ENCODE measurements at regions not wholly inside any gene's neighbourhood (a gene's known extent, or its start where the extent isn't known, plus 50 kb on each side); places are given as distances from the start of the nearest gene placed in this dataset.

GRCh38 chr11:112627588-112628045 lies 333.6 kb upstream of the NCAM1 start:
- no peaks in the 10 kb centered on the region for H3K4me1 ChIP-seq (ENCODE audit: low read length)
- H3K4me2 ChIP-seq (ENCODE audit: low read depth, low read length, poor library complexity, severe bottlenecking): no peak overlapping the region
- H3K9me3 ChIP-seq (ENCODE audit: low read length): no peaks in the 10 kb centered on the region

GRCh38 chr11:112628676-112629075 lies 332.5 kb upstream of the NCAM1 start:
- Histone ChIP-seq H3K4me3 (ENCODE audit: low read length) (no peak overlapping the region), H3K36me3 (ENCODE audit: insufficient read depth, low read length) (no peaks in the 10 kb centered on the region), H3K9me3 (ENCODE audit: low read length) (no peaks in the 10 kb centered on the region), H3K27ac (ENCODE audit: low read length) (no peak overlapping the region), H3K9ac (ENCODE audit: low read length) (no peak overlapping the region), H3K9me2 (replicated peaks; ENCODE audit: insufficient read depth, low read length) (no peaks in the 10 kb centered on the region), H3K79me2 (ENCODE audit: low read length) (no peaks in the 10 kb centered on the region), H3K4me2 (ENCODE audit: low read depth, low read length, poor library complexity, severe bottlenecking) (no peak overlapping the region), H3K27me3 (ENCODE audit: low read length) (no peaks in the 10 kb centered on the region), H3K4me1 (ENCODE audit: low read length) (no peaks in the 10 kb centered on the region), H2AFZ (ENCODE audit: low read length) (no peak overlapping the region), H4K20me1 (ENCODE audit: insufficient read depth, low read depth, low read length) (no peaks in the 10 kb centered on the region)
- no peak for DNase-seq

More at GRCh38 chr11:112627588-112628045, 333.6 kb upstream of the NCAM1 start:
- H3K27ac ChIP-seq (ENCODE audit: low read length): no peak overlapping the region
- no peak overlapping the region for H2AFZ ChIP-seq (ENCODE audit: low read length)
- DNase-seq: no peak
- H4K20me1 ChIP-seq (ENCODE audit: insufficient read depth, low read depth, low read length): no peaks in the 10 kb centered on the region
- H3K79me2 ChIP-seq (ENCODE audit: low read length): no peaks in the 10 kb centered on the region
- no peaks in the 10 kb centered on the region for H3K9me2 ChIP-seq (replicated peaks; ENCODE audit: insufficient read depth, low read length)
- no peaks in the 10 kb centered on the region for H3K36me3 ChIP-seq (ENCODE audit: insufficient read depth, low read length)
- no peak overlapping the region for H3K9ac ChIP-seq (ENCODE audit: low read length)
- H3K27me3 ChIP-seq (ENCODE audit: low read length): no peaks in the 10 kb centered on the region
- no peak overlapping the region for H3K4me3 ChIP-seq (ENCODE audit: low read length)

- no peak for DNase-seq
- Histone ChIP-seq H3K27ac (ENCODE audit: low read length) (no peak overlapping the region), H3K9me3 (ENCODE audit: low read length) (no peaks in the 10 kb centered on the region), H3K79me2 (ENCODE audit: low read length) (no peaks in the 10 kb centered on the region), H2AFZ (ENCODE audit: low read length) (no peak overlapping the region), H3K4me1 (ENCODE audit: low read length) (no peaks in the 10 kb centered on the region), H3K27me3 (ENCODE audit: low read length) (no peaks in the 10 kb centered on the region), H3K9me2 (replicated peaks; ENCODE audit: insufficient read depth, low read length) (no peaks in the 10 kb centered on the region), H3K4me2 (ENCODE audit: low read depth, low read length, poor library complexity, severe bottlenecking) (no peak overlapping the region), H3K9ac (ENCODE audit: low read length) (no peak overlapping the region), H3K36me3 (ENCODE audit: insufficient read depth, low read length) (no peaks in the 10 kb centered on the region), H3K4me3 (ENCODE audit: low read length) (no peak overlapping the region), H4K20me1 (ENCODE audit: insufficient read depth, low read depth, low read length) (no peaks in the 10 kb centered on the region)
These were observed 330.7 kb upstream of the NCAM1 start for GRCh38 chr11:112630496-112630895.

GRCh38 chr11:112631333-112631732 lies 329.9 kb upstream of the NCAM1 start:
- H3K27me3 ChIP-seq (ENCODE audit: low read length): no peaks in the 10 kb centered on the region
- no peaks in the 10 kb centered on the region for H3K9me2 ChIP-seq (replicated peaks; ENCODE audit: insufficient read depth, low read length)
- H3K4me3 ChIP-seq (ENCODE audit: low read length): no peak overlapping the region
- no peak overlapping the region for H3K27ac ChIP-seq (ENCODE audit: low read length)
- H2AFZ ChIP-seq (ENCODE audit: low read length): no peak overlapping the region
- no peaks in the 10 kb centered on the region for H3K36me3 ChIP-seq (ENCODE audit: insufficient read depth, low read length)
- H3K79me2 ChIP-seq (ENCODE audit: low read length): no peaks in the 10 kb centered on the region
- H3K4me2 ChIP-seq (ENCODE audit: low read depth, low read length, poor library complexity, severe bottlenecking): no peak overlapping the region
- DNase-seq: no peak
- no peaks in the 10 kb centered on the region for H3K4me1 ChIP-seq (ENCODE audit: low read length)
- no peaks in the 10 kb centered on the region for H3K9me3 ChIP-seq (ENCODE audit: low read length)
- no peaks in the 10 kb centered on the region for H4K20me1 ChIP-seq (ENCODE audit: insufficient read depth, low read depth, low read length)
- H3K9ac ChIP-seq (ENCODE audit: low read length): no peak overlapping the region

- H4K20me1 ChIP-seq (ENCODE audit: insufficient read depth, low read depth, low read length): no peaks in the 10 kb centered on the region
- H2AFZ ChIP-seq (ENCODE audit: low read length): no peak overlapping the region
- H3K4me3 ChIP-seq (ENCODE audit: low read length): no peak overlapping the region
- no peaks in the 10 kb centered on the region for H3K27me3 ChIP-seq (ENCODE audit: low read length)
- H3K9ac ChIP-seq (ENCODE audit: low read length): no peak overlapping the region
- H3K36me3 ChIP-seq (ENCODE audit: insufficient read depth, low read length): no peaks in the 10 kb centered on the region
- H3K27ac ChIP-seq (ENCODE audit: low read length): no peak overlapping the region
- H3K9me2 ChIP-seq (replicated peaks; ENCODE audit: insufficient read depth, low read length): no peaks in the 10 kb centered on the region
- no peak overlapping the region for H3K4me2 ChIP-seq (ENCODE audit: low read depth, low read length, poor library complexity, severe bottlenecking)
- DNase-seq: no peak
- no peaks in the 10 kb centered on the region for H3K9me3 ChIP-seq (ENCODE audit: low read length)
- no peaks in the 10 kb centered on the region for H3K79me2 ChIP-seq (ENCODE audit: low read length)
- H3K4me1 ChIP-seq (ENCODE audit: low read length): no peaks in the 10 kb centered on the region
These were observed 328.2 kb upstream of the NCAM1 start for GRCh38 chr11:112632866-112633505.

GRCh38 chr11:112634551-112634950 lies 326.7 kb upstream of the NCAM1 start:
- DNase-seq: no peak
- no peaks in the 10 kb centered on the region for H3K27me3 ChIP-seq (ENCODE audit: low read length)
- H4K20me1 ChIP-seq (ENCODE audit: insufficient read depth, low read depth, low read length): no peaks in the 10 kb centered on the region
- H3K4me3 ChIP-seq (ENCODE audit: low read length): no peak overlapping the region
- no peak overlapping the region for H3K4me2 ChIP-seq (ENCODE audit: low read depth, low read length, poor library complexity, severe bottlenecking)
- H3K79me2 ChIP-seq (ENCODE audit: low read length): no peaks in the 10 kb centered on the region
- no peaks in the 10 kb centered on the region for H3K9me3 ChIP-seq (ENCODE audit: low read length)
- no peaks in the 10 kb centered on the region for H3K9me2 ChIP-seq (replicated peaks; ENCODE audit: insufficient read depth, low read length)
- no peak overlapping the region for H3K27ac ChIP-seq (ENCODE audit: low read length)
- no peak overlapping the region for H3K9ac ChIP-seq (ENCODE audit: low read length)
- no peaks in the 10 kb centered on the region for H3K4me1 ChIP-seq (ENCODE audit: low read length)
- no peaks in the 10 kb centered on the region for H3K36me3 ChIP-seq (ENCODE audit: insufficient read depth, low read length)
- no peak overlapping the region for H2AFZ ChIP-seq (ENCODE audit: low read length)

- no peaks in the 10 kb centered on the region for H3K36me3 ChIP-seq (ENCODE audit: insufficient read depth, low read length)
- H4K20me1 ChIP-seq (ENCODE audit: insufficient read depth, low read depth, low read length): no peaks in the 10 kb centered on the region
- H2AFZ ChIP-seq (ENCODE audit: low read length): no peak overlapping the region
- H3K27ac ChIP-seq (ENCODE audit: low read length): no peak overlapping the region
- no peaks in the 10 kb centered on the region for H3K27me3 ChIP-seq (ENCODE audit: low read length)
- no peaks in the 10 kb centered on the region for H3K4me1 ChIP-seq (ENCODE audit: low read length)
- H3K9me3 ChIP-seq (ENCODE audit: low read length): no peaks in the 10 kb centered on the region
- H3K4me3 ChIP-seq (ENCODE audit: low read length): no peak overlapping the region
- no peak overlapping the region for H3K9ac ChIP-seq (ENCODE audit: low read length)
- no peaks in the 10 kb centered on the region for H3K79me2 ChIP-seq (ENCODE audit: low read length)
- H3K4me2 ChIP-seq (ENCODE audit: low read depth, low read length, poor library complexity, severe bottlenecking): no peak overlapping the region
- no peaks in the 10 kb centered on the region for H3K9me2 ChIP-seq (replicated peaks; ENCODE audit: insufficient read depth, low read length)
- no peak for DNase-seq
These were observed 326.1 kb upstream of the NCAM1 start for GRCh38 chr11:112634995-112635737.

GRCh38 chr11:112637076-112637475 lies 324.1 kb upstream of the NCAM1 start:
- Histone ChIP-seq H3K9me2 (replicated peaks; ENCODE audit: insufficient read depth, low read length) (no peaks in the 10 kb centered on the region), H3K9me3 (ENCODE audit: low read length) (no peaks in the 10 kb centered on the region), H3K36me3 (ENCODE audit: insufficient read depth, low read length) (no peaks in the 10 kb centered on the region), H3K4me1 (ENCODE audit: low read length) (no peaks in the 10 kb centered on the region), H3K9ac (ENCODE audit: low read length) (no peak overlapping the region), H2AFZ (ENCODE audit: low read length) (no peak overlapping the region), H3K79me2 (ENCODE audit: low read length) (no peaks in the 10 kb centered on the region), H3K27me3 (ENCODE audit: low read length) (no peaks in the 10 kb centered on the region), H3K4me3 (ENCODE audit: low read length) (no peak overlapping the region), H3K4me2 (ENCODE audit: low read depth, low read length, poor library complexity, severe bottlenecking) (no peak overlapping the region), H4K20me1 (ENCODE audit: insufficient read depth, low read depth, low read length) (no peaks in the 10 kb centered on the region), H3K27ac (ENCODE audit: low read length) (no peak overlapping the region)
- no peak for DNase-seq

All from Karpas-422 (cell line).